ENCODE measurements at regions not wholly inside any gene's neighbourhood (a gene's known extent, or its start where the extent isn't known, plus 50 kb on each side); places are given as distances from the start of the nearest gene placed in this dataset.

GRCh38 chr1:177660188-177660587 is 309.7 kb downstream of the SEC16B start:
- H3F3A ChIP-seq (ENCODE audit: insufficient read depth, low read length, poor library complexity, severe bottlenecking), result no peaks in the 10 kb centered on the region
- no peak overlapping the region for H3K27ac ChIP-seq (ENCODE audit: low read length)
- no peaks in the 10 kb centered on the region for H3K36me3 ChIP-seq (ENCODE audit: insufficient read depth, low read length)
- H3K9me2 ChIP-seq (ENCODE audit: insufficient read depth, low read length), result no peaks in the 10 kb centered on the region
- no peak overlapping the region for H3K4me2 ChIP-seq (ENCODE audit: low read length)
- H2AFZ ChIP-seq (ENCODE audit: low read depth, low read length), result no peak overlapping the region
- H3K4me3 ChIP-seq (ENCODE audit: low read length), result no peak overlapping the region
- H3K9ac ChIP-seq (ENCODE audit: low read length), result no peak overlapping the region
- TF ChIP-seq, protein P1, sequence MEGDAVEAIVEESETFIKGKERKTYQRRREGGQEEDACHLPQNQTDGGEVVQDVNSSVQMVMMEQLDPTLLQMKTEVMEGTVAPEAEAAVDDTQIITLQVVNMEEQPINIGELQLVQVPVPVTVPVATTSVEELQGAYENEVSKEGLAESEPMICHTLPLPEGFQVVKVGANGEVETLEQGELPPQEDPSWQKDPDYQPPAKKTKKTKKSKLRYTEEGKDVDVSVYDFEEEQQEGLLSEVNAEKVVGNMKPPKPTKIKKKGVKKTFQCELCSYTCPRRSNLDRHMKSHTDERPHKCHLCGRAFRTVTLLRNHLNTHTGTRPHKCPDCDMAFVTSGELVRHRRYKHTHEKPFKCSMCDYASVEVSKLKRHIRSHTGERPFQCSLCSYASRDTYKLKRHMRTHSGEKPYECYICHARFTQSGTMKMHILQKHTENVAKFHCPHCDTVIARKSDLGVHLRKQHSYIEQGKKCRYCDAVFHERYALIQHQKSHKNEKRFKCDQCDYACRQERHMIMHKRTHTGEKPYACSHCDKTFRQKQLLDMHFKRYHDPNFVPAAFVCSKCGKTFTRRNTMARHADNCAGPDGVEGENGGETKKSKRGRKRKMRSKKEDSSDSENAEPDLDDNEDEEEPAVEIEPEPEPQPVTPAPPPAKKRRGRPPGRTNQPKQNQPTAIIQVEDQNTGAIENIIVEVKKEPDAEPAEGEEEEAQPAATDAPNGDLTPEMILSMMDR (IDR thresholded peaks at IDR 0.05; ENCODE audit: poor library complexity, severe bottlenecking), result no peak
- H3K79me2 ChIP-seq (replicated peaks; ENCODE audit: insufficient read depth, low read length), result no peaks in the 10 kb centered on the region
- H4K20me1 ChIP-seq (ENCODE audit: insufficient read depth), result no peaks in the 10 kb centered on the region
- no peaks in the 10 kb centered on the region for H3K27me3 ChIP-seq (ENCODE audit: insufficient read depth, low read depth, low read length)
- H3K9me3 ChIP-seq (ENCODE audit: low read length), result peaks cover 5% of the 10 kb centered on the region

DNA sequence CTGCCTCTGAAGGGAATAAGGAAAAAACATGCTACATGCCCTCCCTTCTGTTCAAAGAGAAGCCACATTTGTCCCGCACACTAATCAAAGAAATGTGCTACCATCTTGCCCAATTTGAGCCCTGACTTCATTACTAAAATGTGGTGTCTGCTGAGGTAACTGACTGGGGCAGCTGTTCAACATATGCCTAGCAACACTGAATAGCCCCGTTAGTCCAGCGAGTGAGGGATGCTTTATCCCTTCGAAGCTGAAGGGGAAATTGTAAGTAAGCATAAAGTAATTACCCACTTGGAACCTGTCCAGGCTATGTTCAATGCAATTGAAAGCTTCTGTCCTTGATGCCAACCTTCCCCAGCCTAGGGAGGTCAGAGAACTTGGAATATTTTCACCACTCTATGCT is 310.6 kb downstream of the SEC16B start:
- Histone ChIP-seq H3K27ac (ENCODE audit: low read length) (no peak overlapping the region), H3K79me2 (replicated peaks; ENCODE audit: insufficient read depth, low read length) (no peaks in the 10 kb centered on the region), H3K9ac (ENCODE audit: low read length) (no peak overlapping the region), H3K9me3 (ENCODE audit: low read length) (peaks cover 5% of the 10 kb centered on the region), H3K4me3 (ENCODE audit: low read length) (no peak overlapping the region), H3K27me3 (ENCODE audit: insufficient read depth, low read depth, low read length) (no peaks in the 10 kb centered on the region), H3F3A (ENCODE audit: insufficient read depth, low read length, poor library complexity, severe bottlenecking) (no peaks in the 10 kb centered on the region), H2AFZ (ENCODE audit: low read depth, low read length) (no peak overlapping the region), H3K9me2 (ENCODE audit: insufficient read depth, low read length) (no peaks in the 10 kb centered on the region), H4K20me1 (ENCODE audit: insufficient read depth) (no peaks in the 10 kb centered on the region), H3K4me2 (ENCODE audit: low read length) (no peak overlapping the region), H3K36me3 (ENCODE audit: insufficient read depth, low read length) (no peaks in the 10 kb centered on the region)
- TF ChIP-seq TAF1 (IDR thresholded peaks at IDR 0.05; ENCODE audit: low read depth) (no peak), POLR2AphosphoS5 (IDR thresholded peaks at IDR 0.05) (no peak), EP300 (conservative IDR thresholded peaks at IDR 0.05; ENCODE audit: poor library complexity, severe bottlenecking) (no peak), EZH2 (IDR thresholded peaks at IDR 0.05; ENCODE audit: borderline replicate concordance, insufficient read depth, low read length, poor library complexity, severe bottlenecking) (no peak), SMC3 (conservative IDR thresholded peaks at IDR 0.05; ENCODE audit: poor library complexity) (no peak), MXI1 (conservative IDR thresholded peaks at IDR 0.05; ENCODE audit: poor library complexity, severe bottlenecking) (no peak), RAD21 (conservative IDR thresholded peaks at IDR 0.05) (no peak)
- TF ChIP-seq, protein P2, sequence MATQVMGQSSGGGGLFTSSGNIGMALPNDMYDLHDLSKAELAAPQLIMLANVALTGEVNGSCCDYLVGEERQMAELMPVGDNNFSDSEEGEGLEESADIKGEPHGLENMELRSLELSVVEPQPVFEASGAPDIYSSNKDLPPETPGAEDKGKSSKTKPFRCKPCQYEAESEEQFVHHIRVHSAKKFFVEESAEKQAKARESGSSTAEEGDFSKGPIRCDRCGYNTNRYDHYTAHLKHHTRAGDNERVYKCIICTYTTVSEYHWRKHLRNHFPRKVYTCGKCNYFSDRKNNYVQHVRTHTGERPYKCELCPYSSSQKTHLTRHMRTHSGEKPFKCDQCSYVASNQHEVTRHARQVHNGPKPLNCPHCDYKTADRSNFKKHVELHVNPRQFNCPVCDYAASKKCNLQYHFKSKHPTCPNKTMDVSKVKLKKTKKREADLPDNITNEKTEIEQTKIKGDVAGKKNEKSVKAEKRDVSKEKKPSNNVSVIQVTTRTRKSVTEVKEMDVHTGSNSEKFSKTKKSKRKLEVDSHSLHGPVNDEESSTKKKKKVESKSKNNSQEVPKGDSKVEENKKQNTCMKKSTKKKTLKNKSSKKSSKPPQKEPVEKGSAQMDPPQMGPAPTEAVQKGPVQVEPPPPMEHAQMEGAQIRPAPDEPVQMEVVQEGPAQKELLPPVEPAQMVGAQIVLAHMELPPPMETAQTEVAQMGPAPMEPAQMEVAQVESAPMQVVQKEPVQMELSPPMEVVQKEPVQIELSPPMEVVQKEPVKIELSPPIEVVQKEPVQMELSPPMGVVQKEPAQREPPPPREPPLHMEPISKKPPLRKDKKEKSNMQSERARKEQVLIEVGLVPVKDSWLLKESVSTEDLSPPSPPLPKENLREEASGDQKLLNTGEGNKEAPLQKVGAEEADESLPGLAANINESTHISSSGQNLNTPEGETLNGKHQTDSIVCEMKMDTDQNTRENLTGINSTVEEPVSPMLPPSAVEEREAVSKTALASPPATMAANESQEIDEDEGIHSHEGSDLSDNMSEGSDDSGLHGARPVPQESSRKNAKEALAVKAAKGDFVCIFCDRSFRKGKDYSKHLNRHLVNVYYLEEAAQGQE (IDR thresholded peaks at IDR 0.05; ENCODE audit: borderline replicate concordance), result no peak
- TF ChIP-seq, protein P1 (IDR thresholded peaks at IDR 0.05; ENCODE audit: poor library complexity, severe bottlenecking), result no peak
